HG03354 (cell line): ENCODE measurements at regions not wholly inside any gene's neighbourhood (a gene's known extent, or its start where the extent isn't known, plus 50 kb on each side); places are given as distances from the start of the nearest gene placed in this dataset.
"Not testable (repeated sequence)": the region's sequence is repeated elsewhere in the genome, so short reads cannot be mapped to it uniquely, and the experiment has no call there.

Experiments
- ATAC-seq: cut with Tn5 transposase; IDR thresholded peaks from one replicate; pipeline ENCODE4 v1.9.1; 2021; ENCODE audit warnings: mild to moderate bottlenecking; ENCODE audit not compliant: unreplicated experiment, poor library complexity, severe bottlenecking

- ATAC-seq: no peak
Measured at GRCh38 chr19:27868007-27868406, 1344.9 kb downstream of the UQCRFS1 start.

- no peak for ATAC-seq
Measured at GRCh38 chr19:27865927-27866777, 1346.8 kb downstream of the UQCRFS1 start.

- no peak for ATAC-seq
Measured at GRCh38 chr19:27861411-27861975, 1351.5 kb downstream of the UQCRFS1 start.

GRCh38 chr19:27860309-27860934 is 1352.5 kb downstream of the UQCRFS1 start:
- no peak for ATAC-seq

GRCh38 chr19:27859689-27860088 is 1353.3 kb downstream of the UQCRFS1 start:
- no peak for ATAC-seq

GRCh38 chr19:27858981-27859581 is 1353.9 kb downstream of the UQCRFS1 start:
- ATAC-seq: no peak

GRCh38 chr19:27852931-27853330 is 1360.0 kb downstream of the UQCRFS1 start:
- not testable (repeated sequence) for ATAC-seq

- ATAC-seq: no peak
Measured at GRCh38 chr19:27851543-27852060, 1361.3 kb downstream of the UQCRFS1 start.

GRCh38 chr19:27851002-27851481 is 1361.9 kb downstream of the UQCRFS1 start:
- ATAC-seq: no peak

GRCh38 chr19:27846944-27847343 is 1366.0 kb downstream of the UQCRFS1 start:
- no peak for ATAC-seq

GRCh38 chr19:27844261-27844660 is 1368.7 kb downstream of the UQCRFS1 start:
- no peak for ATAC-seq

GRCh38 chr19:27843861-27844260 is 1369.1 kb downstream of the UQCRFS1 start:
- no peak for ATAC-seq

- ATAC-seq: no peak
Measured at GRCh38 chr19:27833031-27833430, 1379.9 kb downstream of the UQCRFS1 start.

- ATAC-seq: no peak
Measured at GRCh38 chr19:27828829-27829228, 1384.1 kb downstream of the UQCRFS1 start.

GRCh38 chr19:27824108-27824507 is 1388.8 kb downstream of the UQCRFS1 start:
- no peak for ATAC-seq

- no peak for ATAC-seq
Measured at GRCh38 chr19:27822336-27822735, 1390.6 kb downstream of the UQCRFS1 start.

GRCh38 chr19:27821418-27822018 is 1391.4 kb downstream of the UQCRFS1 start:
- ATAC-seq: no peak

- no peak for ATAC-seq
Measured at GRCh38 chr19:27815985-27816384, 1397.0 kb downstream of the UQCRFS1 start.

GRCh38 chr19:27814834-27815233 is 1398.1 kb downstream of the UQCRFS1 start:
- not testable (repeated sequence) for ATAC-seq

GRCh38 chr19:27814274-27814673 is 1398.7 kb downstream of the UQCRFS1 start:
- not testable (repeated sequence) for ATAC-seq
